ENCODE measurements at regions not wholly inside any gene's neighbourhood (a gene's known extent, or its start where the extent isn't known, plus 50 kb on each side); places are given as distances from the start of the nearest gene placed in this dataset.
"Not testable (repeated sequence)": the region's sequence is repeated elsewhere in the genome, so short reads cannot be mapped to it uniquely, and the experiment has no call there.

- ATAC-seq (no peak), DNase-seq (ENCODE audit: low spot score in 2 of 2) (no peak)
- Mint-ChIP-seq H3K4me1 (peaks cover 8% of the 10 kb centered on the region), H3K9me3 (no peaks in the 10 kb centered on the region), H3K4me3 (no peak overlapping the region), H3K36me3 (no peaks in the 10 kb centered on the region), H3K27ac (no peak overlapping the region)
Measured at GRCh38 chr6:6861995-6862394, 245.8 kb upstream of the RREB1 start.

- ATAC-seq (no peak), DNase-seq (ENCODE audit: low spot score in 2 of 2) (no peak)
- H3K27ac Mint-ChIP-seq: no peak overlapping the region
Measured at GRCh38 chr6:6863970-6864639, 243.7 kb upstream of the RREB1 start.

GRCh38 chr6:6865611-6866010 lies 242.2 kb upstream of the RREB1 start:
- H3K4me3 Mint-ChIP-seq: no peak overlapping the region

More at GRCh38 chr6:6863970-6864639, 243.7 kb upstream of the RREB1 start:
- Mint-ChIP-seq H3K4me1 (no peaks in the 10 kb centered on the region), H3K9me3 (no peaks in the 10 kb centered on the region), H3K36me3 (no peaks in the 10 kb centered on the region), H3K4me3 (no peak overlapping the region)

GRCh38 chr6:6866656-6867403 lies 240.9 kb upstream of the RREB1 start:
- Mint-ChIP-seq H3K36me3 (no peaks in the 10 kb centered on the region), H3K9me3 (no peaks in the 10 kb centered on the region)

More at GRCh38 chr6:6865611-6866010, 242.2 kb upstream of the RREB1 start:
- no peak overlapping the region for H3K27ac Mint-ChIP-seq
- H3K4me1 Mint-ChIP-seq: no peaks in the 10 kb centered on the region
- no peaks in the 10 kb centered on the region for H3K9me3 Mint-ChIP-seq
- no peak for ATAC-seq
- no peaks in the 10 kb centered on the region for H3K36me3 Mint-ChIP-seq
- no peak for DNase-seq (ENCODE audit: low spot score in 2 of 2)

GRCh38 chr6:6867404-6867799 lies 240.4 kb upstream of the RREB1 start:
- no peak overlapping the region for H3K27ac Mint-ChIP-seq
- no peaks in the 10 kb centered on the region for H3K9me3 Mint-ChIP-seq
- no peaks in the 10 kb centered on the region for H3K36me3 Mint-ChIP-seq
- H3K4me1 Mint-ChIP-seq: no peaks in the 10 kb centered on the region
- H3K4me3 Mint-ChIP-seq: no peak overlapping the region
- ATAC-seq (no peak), DNase-seq (ENCODE audit: low spot score in 2 of 2) (no peak)

More at GRCh38 chr6:6866656-6867403, 240.9 kb upstream of the RREB1 start:
- no peak overlapping the region for H3K4me3 Mint-ChIP-seq
- ATAC-seq (no peak), DNase-seq (ENCODE audit: low spot score in 2 of 2) (no peak)
- H3K27ac Mint-ChIP-seq: no peak overlapping the region
- no peaks in the 10 kb centered on the region for H3K4me1 Mint-ChIP-seq

GRCh38 chr6:6869094-6869493 lies 238.7 kb upstream of the RREB1 start:
- ATAC-seq (no peak), DNase-seq (ENCODE audit: low spot score in 2 of 2) (no peak)
- no peaks in the 10 kb centered on the region for H3K9me3 Mint-ChIP-seq
- H3K4me1 Mint-ChIP-seq: no peaks in the 10 kb centered on the region
- no peak overlapping the region for H3K4me3 Mint-ChIP-seq
- no peaks in the 10 kb centered on the region for H3K36me3 Mint-ChIP-seq
- H3K27ac Mint-ChIP-seq: no peak overlapping the region

GRCh38 chr6:6870921-6871320 lies 236.8 kb upstream of the RREB1 start:
- H3K4me1 Mint-ChIP-seq: no peaks in the 10 kb centered on the region
- no peak overlapping the region for H3K4me3 Mint-ChIP-seq
- no peak for DNase-seq (ENCODE audit: low spot score in 2 of 2)
- no peaks in the 10 kb centered on the region for H3K9me3 Mint-ChIP-seq
- no peaks in the 10 kb centered on the region for H3K36me3 Mint-ChIP-seq
- no peak overlapping the region for H3K27ac Mint-ChIP-seq
- ATAC-seq: no peak

- ATAC-seq (peak; percentile 45), DNase-seq (ENCODE audit: low spot score in 2 of 2) (no peak)
- H3K4me3 Mint-ChIP-seq: no peak overlapping the region
- no peaks in the 10 kb centered on the region for H3K36me3 Mint-ChIP-seq
- H3K4me1 Mint-ChIP-seq: no peaks in the 10 kb centered on the region
- no peaks in the 10 kb centered on the region for H3K9me3 Mint-ChIP-seq
- H3K27ac Mint-ChIP-seq: no peak overlapping the region
Measured at GRCh38 chr6:6872459-6873344, 235.1 kb upstream of the RREB1 start.

- H3K4me1 Mint-ChIP-seq: no peaks in the 10 kb centered on the region
- H3K36me3 Mint-ChIP-seq: no peaks in the 10 kb centered on the region
- H3K9me3 Mint-ChIP-seq: no peaks in the 10 kb centered on the region
- H3K4me3 Mint-ChIP-seq: no peak overlapping the region
- DNase-seq (ENCODE audit: low spot score in 2 of 2): no peak
- H3K27ac Mint-ChIP-seq: no peak overlapping the region
- ATAC-seq: peak; percentile 25
Measured at GRCh38 chr6:6873778-6874177, 234.0 kb upstream of the RREB1 start.

- H3K27ac Mint-ChIP-seq: no peak overlapping the region
- no peaks in the 10 kb centered on the region for H3K36me3 Mint-ChIP-seq
- H3K4me1 Mint-ChIP-seq: no peaks in the 10 kb centered on the region
- ATAC-seq: peak; percentile 52
- DNase-seq (ENCODE audit: low spot score in 2 of 2): no peak
- H3K9me3 Mint-ChIP-seq: no peaks in the 10 kb centered on the region
- H3K4me3 Mint-ChIP-seq: no peak overlapping the region
Measured at GRCh38 chr6:6875818-6876470, 231.8 kb upstream of the RREB1 start.

GRCh38 chr6:6877792-6878191 lies 230.0 kb upstream of the RREB1 start:
- not testable (repeated sequence) for H3K4me1 Mint-ChIP-seq; H3K4me3 Mint-ChIP-seq; DNase-seq (ENCODE audit: low spot score in 2 of 2); H3K27ac Mint-ChIP-seq; H3K9me3 Mint-ChIP-seq; H3K36me3 Mint-ChIP-seq; ATAC-seq

GRCh38 chr6:6878887-6879585 lies 228.7 kb upstream of the RREB1 start:
- DNase-seq (ENCODE audit: low spot score in 2 of 2) (no peak), ATAC-seq (no peak)
- H3K4me3 Mint-ChIP-seq: no peak overlapping the region
- H3K36me3 Mint-ChIP-seq: no peaks in the 10 kb centered on the region
- no peaks in the 10 kb centered on the region for H3K4me1 Mint-ChIP-seq
- H3K9me3 Mint-ChIP-seq: no peaks in the 10 kb centered on the region
- H3K27ac Mint-ChIP-seq: no peak overlapping the region

GRCh38 chr6:6879586-6879974 lies 228.2 kb upstream of the RREB1 start:
- H3K9me3 Mint-ChIP-seq; H3K27ac Mint-ChIP-seq; H3K36me3 Mint-ChIP-seq; DNase-seq (ENCODE audit: low spot score in 2 of 2); ATAC-seq; H3K4me1 Mint-ChIP-seq; H3K4me3 Mint-ChIP-seq: not testable (repeated sequence)

- no peak overlapping the region for H3K4me3 Mint-ChIP-seq
- no peaks in the 10 kb centered on the region for H3K9me3 Mint-ChIP-seq
- no peaks in the 10 kb centered on the region for H3K4me1 Mint-ChIP-seq
- DNase-seq (ENCODE audit: low spot score in 2 of 2): no peak
- no peak overlapping the region for H3K27ac Mint-ChIP-seq
- ATAC-seq: no peak
- H3K36me3 Mint-ChIP-seq: no peaks in the 10 kb centered on the region
Measured at GRCh38 chr6:6880745-6881437, 226.9 kb upstream of the RREB1 start.

All from stimulated activated effector memory CD8-positive, alpha-beta T cell treated with anti-CD3 and anti-CD28 coated beads, Interleukin-12 subunit alpha, Interleukin-12 subunit beta, amount 100 ng/mL, for 72 hours (primary cell).